ENCODE measurements at regions not wholly inside any gene's neighbourhood (a gene's known extent, or its start where the extent isn't known, plus 50 kb on each side); places are given as distances from the start of the nearest gene placed in this dataset.

DNA sequence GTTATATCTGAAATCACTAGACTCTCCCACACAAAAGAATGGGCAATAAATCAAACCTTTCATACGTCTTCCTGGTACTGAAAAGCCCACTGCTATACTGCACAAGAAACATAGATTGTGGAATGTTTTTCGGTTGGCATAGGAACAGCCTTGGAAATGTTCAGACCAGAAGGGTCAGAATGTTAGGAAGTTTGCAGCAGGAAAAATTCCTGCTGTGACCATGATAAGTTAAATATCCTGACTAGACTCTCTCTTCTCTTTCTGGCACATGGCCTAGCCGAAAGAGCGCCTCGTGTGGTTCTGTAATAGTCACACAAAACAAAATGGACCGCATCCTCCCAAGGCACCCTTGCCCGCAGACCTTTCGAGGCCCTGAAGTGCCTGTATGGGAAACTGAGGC lies 427.2 kb downstream of the COG6 start:
- no peak for TF ChIP-seq POLR2A (IDR thresholded peaks at IDR 0.05)
- TF ChIP-seq, protein P1, sequence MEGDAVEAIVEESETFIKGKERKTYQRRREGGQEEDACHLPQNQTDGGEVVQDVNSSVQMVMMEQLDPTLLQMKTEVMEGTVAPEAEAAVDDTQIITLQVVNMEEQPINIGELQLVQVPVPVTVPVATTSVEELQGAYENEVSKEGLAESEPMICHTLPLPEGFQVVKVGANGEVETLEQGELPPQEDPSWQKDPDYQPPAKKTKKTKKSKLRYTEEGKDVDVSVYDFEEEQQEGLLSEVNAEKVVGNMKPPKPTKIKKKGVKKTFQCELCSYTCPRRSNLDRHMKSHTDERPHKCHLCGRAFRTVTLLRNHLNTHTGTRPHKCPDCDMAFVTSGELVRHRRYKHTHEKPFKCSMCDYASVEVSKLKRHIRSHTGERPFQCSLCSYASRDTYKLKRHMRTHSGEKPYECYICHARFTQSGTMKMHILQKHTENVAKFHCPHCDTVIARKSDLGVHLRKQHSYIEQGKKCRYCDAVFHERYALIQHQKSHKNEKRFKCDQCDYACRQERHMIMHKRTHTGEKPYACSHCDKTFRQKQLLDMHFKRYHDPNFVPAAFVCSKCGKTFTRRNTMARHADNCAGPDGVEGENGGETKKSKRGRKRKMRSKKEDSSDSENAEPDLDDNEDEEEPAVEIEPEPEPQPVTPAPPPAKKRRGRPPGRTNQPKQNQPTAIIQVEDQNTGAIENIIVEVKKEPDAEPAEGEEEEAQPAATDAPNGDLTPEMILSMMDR (IDR thresholded peaks at IDR 0.05), result no peak

Data from Peyer's patch (tissue), 4 donors.